NB4 (cell line): ENCODE measurements at regions not wholly inside any gene's neighbourhood (a gene's known extent, or its start where the extent isn't known, plus 50 kb on each side); places are given as distances from the start of the nearest gene placed in this dataset.

Source experiments
- DNase-seq: peaks from one replicate; pipeline ENCODE4 v3.0.0; 2010; ENCODE audit warnings: low read depth
- H3K4me3 ChIP-seq: one replicate; pipeline ENCODE4 v1.5.1; 2011; ENCODE audit warnings: mild to moderate bottlenecking, low read depth, low read length, moderate library complexity
- CTCF ChIP-seq: IDR thresholded peaks from one replicate; pipeline ENCODE4 v1.5.1; 2012; ENCODE audit warnings: low read depth, low read length
- MYC ChIP-seq: IDR thresholded peaks from 2 replicates; pipeline ENCODE4 v1.6.1; 2011; ENCODE audit warnings: low read depth, low read length
- POLR2A ChIP-seq: IDR thresholded peaks from 2 replicates; pipeline ENCODE4 v1.6.1; 2011; ENCODE audit warnings: mild to moderate bottlenecking; ENCODE audit not compliant: insufficient read length; ENCODE audit errors: extremely low read depth
- TF ChIP-seq, protein P1 (sequence below): IDR thresholded peaks from 2 replicates; pipeline ENCODE4 v1.6.1; 2011; ENCODE audit warnings: low read depth, low read length

DNA sequence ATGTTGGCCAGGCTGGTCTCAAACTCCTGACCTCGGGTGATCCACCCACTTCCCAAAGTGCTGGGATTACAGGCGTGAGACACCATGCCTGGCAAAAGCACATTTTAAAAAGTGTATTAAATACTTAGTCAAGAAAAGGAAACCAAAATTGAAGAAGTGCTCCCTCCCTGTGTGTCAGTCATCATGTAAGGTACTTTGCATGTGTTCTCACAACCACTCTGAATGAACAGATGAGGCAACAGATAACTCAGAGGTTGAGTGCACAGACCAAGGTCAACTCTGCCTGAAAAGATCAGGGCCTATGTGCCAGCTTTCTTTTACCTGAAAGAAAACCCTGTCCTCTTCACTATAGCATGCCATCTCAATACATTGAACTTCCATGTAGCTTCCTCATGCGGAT is 289.7 kb downstream of the MRPS30 start:
- TF ChIP-seq CTCF (no peak), POLR2A (no peak), MYC (no peak)
- TF ChIP-seq, protein P1, sequence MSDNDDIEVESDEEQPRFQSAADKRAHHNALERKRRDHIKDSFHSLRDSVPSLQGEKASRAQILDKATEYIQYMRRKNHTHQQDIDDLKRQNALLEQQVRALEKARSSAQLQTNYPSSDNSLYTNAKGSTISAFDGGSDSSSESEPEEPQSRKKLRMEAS = no peak
- H3K4me3 ChIP-seq = no peak overlapping the region
- DNase-seq = no peak

DNA sequence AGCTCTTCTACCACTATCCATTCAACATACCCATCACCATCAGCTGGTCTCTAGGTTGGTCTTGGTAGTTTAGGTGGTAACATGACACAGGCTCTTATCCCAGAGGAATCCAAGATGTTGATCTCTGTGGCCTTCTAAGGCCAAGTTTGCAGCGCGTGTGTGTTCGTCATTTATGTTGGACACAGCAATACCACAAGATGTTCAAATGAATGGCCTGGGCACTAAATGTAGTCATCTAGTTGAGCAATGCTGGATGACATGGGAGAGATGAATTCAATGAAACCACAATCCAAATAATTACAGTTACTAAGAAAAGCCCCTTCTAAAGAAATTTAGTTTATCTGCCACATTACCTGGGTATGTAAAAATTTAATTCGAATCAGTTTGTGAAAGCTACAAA is 292.4 kb downstream of the MRPS30 start:
- DNase-seq = no peak
- TF ChIP-seq MYC (no peak), CTCF (no peak), POLR2A (no peak)
- TF ChIP-seq, protein P1 = no peak
- H3K4me3 ChIP-seq = no peak overlapping the region

- no peak for DNase-seq
- H3K4me3 ChIP-seq = no peak overlapping the region
- TF ChIP-seq POLR2A (no peak), CTCF (no peak), MYC (no peak)
- TF ChIP-seq, protein P1 = no peak
These were observed 296.8 kb downstream of the MRPS30 start for GRCh38 chr5:45105491-45105994.

DNA sequence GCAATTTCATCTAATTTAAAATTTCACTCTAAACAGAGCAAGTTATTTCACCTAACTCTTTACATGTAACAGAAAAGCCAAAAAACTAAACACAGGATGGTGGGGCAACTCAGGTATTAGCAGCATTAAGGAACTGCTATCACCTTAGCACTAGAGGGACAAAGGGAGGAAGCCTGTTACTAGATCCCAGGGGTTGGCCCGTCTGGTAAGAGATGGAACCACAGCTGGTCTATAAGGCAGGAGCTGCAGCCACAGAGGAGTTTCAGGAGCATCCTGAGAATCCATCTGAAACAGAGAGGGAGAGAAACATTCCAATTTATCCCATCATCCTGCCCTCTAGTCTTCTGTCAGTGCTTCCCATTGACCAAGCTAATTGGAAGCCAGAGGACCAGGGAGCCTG is 300.3 kb downstream of the MRPS30 start:
- no peak for DNase-seq
- TF ChIP-seq, protein P1 = no peak
- TF ChIP-seq CTCF = no peak
- TF ChIP-seq MYC = no peak

GRCh38 chr5:45109636-45110035 is 300.9 kb downstream of the MRPS30 start:
- TF ChIP-seq MYC (no peak), CTCF (no peak), POLR2A (no peak)
- TF ChIP-seq, protein P1 = no peak
- DNase-seq = no peak
- no peak overlapping the region for H3K4me3 ChIP-seq

More for the DNA sequence above, 300.3 kb downstream of the MRPS30 start:
- H3K4me3 ChIP-seq = no peak overlapping the region

DNA sequence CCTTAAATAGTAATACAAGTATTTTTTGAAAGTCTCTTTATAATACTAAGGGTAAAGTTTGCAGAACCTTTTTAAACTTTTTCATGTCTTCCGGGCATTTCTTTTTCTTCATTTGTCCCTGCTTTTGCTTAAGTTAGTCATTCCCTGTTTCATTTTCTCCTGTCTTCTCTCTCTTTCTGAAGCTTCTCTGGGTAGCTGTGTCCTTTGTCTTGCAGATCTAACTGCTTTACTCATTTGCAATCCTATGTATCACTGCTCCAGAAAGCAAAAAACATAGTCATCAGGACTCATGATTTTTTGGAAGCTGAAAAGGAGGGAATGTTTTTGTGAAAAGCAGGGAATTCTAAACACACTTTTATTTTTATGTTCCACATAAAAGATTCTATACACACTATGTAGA is 301.7 kb downstream of the MRPS30 start:
- no peak overlapping the region for H3K4me3 ChIP-seq
- DNase-seq = no peak
- TF ChIP-seq MYC (no peak), POLR2A (no peak), CTCF (no peak)
